GM18951 (cell line): ENCODE measurements at regions not wholly inside any gene's neighbourhood (a gene's known extent, or its start where the extent isn't known, plus 50 kb on each side); places are given as distances from the start of the nearest gene placed in this dataset.
"Not testable (repeated sequence)": the region's sequence is repeated elsewhere in the genome, so short reads cannot be mapped to it uniquely, and the experiment has no call there.

Source experiments
- POLR2A ChIP-seq: IDR thresholded peaks from 4 replicates; pipeline ENCODE4 v1.6.1; 2011; ENCODE audit warnings: mild to moderate bottlenecking; ENCODE audit not compliant: insufficient read length, insufficient read depth; ENCODE audit errors: extremely low read depth
- in situ Hi-C: fragments of 300-500 bp; cut with MboI; formaldehyde crosslinking; loops from one replicate; pipeline ENCODE4 v1.12.0; 2022; ENCODE audit warnings: low sequenced_read_pairs, mixed read lengths, inconsistent platforms; ENCODE audit not compliant: unreplicated experiment

- in situ Hi-C loops, result no loop called here
- TF ChIP-seq POLR2A, result no peak
These were observed 121.4 kb upstream of the RREB1 start for GRCh38 chr6:6986344-6986743.

GRCh38 chr6:6987749-6988148 is 120.0 kb upstream of the RREB1 start:
- TF ChIP-seq POLR2A, result no peak
- in situ Hi-C loops, result no loop called here

- in situ Hi-C loops, result not testable (repeated sequence)
These were observed 117.7 kb upstream of the RREB1 start for GRCh38 chr6:6990059-6990458.

GRCh38 chr6:6993503-6994237 is 114.1 kb upstream of the RREB1 start:
- in situ Hi-C loops, result no loop called here
- no peak for TF ChIP-seq POLR2A

- no peak for TF ChIP-seq POLR2A
- in situ Hi-C loops, result no loop called here
These were observed 113.0 kb upstream of the RREB1 start for GRCh38 chr6:6994796-6995195.

GRCh38 chr6:6995328-6995727 is 112.4 kb upstream of the RREB1 start:
- in situ Hi-C loops, result no loop called here
- no peak for TF ChIP-seq POLR2A

GRCh38 chr6:6996124-6996523 is 111.6 kb upstream of the RREB1 start:
- TF ChIP-seq POLR2A, result no peak
- in situ Hi-C loops, result no loop called here

- in situ Hi-C loops, result no loop called here
- TF ChIP-seq POLR2A, result no peak
These were observed 110.2 kb upstream of the RREB1 start for GRCh38 chr6:6997263-6998193.

GRCh38 chr6:6998194-6998569 is 109.6 kb upstream of the RREB1 start:
- in situ Hi-C loops, result no loop called here
- no peak for TF ChIP-seq POLR2A

- TF ChIP-seq POLR2A, result no peak
- in situ Hi-C loops, result no loop called here
These were observed 106.7 kb upstream of the RREB1 start for GRCh38 chr6:7000825-7001777.

GRCh38 chr6:7003041-7003440 is 104.7 kb upstream of the RREB1 start:
- no peak for TF ChIP-seq POLR2A
- in situ Hi-C loops, result no loop called here

- no peak for TF ChIP-seq POLR2A
- in situ Hi-C loops, result no loop called here
These were observed 103.0 kb upstream of the RREB1 start for GRCh38 chr6:7004581-7005297.

- in situ Hi-C loops, result no loop called here
- no peak for TF ChIP-seq POLR2A
These were observed 101.1 kb upstream of the RREB1 start for GRCh38 chr6:7006515-7007191.
